ENCODE measurements at regions not wholly inside any gene's neighbourhood (a gene's known extent, or its start where the extent isn't known, plus 50 kb on each side); places are given as distances from the start of the nearest gene placed in this dataset.

DNA sequence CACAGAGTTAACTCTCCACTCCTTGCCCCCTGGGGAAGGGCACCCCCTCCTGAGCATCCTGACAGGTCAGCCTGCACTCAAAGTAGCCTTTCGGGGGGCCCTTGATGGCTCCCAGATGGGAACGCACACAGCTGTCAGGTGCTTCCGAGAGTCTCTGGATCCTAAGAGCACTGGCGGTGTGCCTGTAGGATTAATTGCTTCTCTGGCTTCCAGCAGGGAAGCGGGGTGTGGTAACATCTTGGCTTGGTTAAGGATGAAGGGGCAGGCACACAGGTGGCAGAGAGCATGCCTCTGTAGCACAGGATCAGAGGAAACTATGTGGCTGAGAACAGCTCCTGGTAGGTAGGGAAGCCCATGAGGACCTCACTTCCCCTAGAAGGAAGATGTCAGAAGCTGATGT lies 199.8 kb downstream of the MIAT start:
- TF ChIP-seq GATA2 (IDR thresholded peaks at IDR 0.05; ENCODE audit: low read depth, low read length), result no peak
- no peak for TF ChIP-seq GATA3 (IDR thresholded peaks at IDR 0.05; ENCODE audit: low read depth, low read length)
